ENCODE measurements at regions not wholly inside any gene's neighbourhood (a gene's known extent, or its start where the extent isn't known, plus 50 kb on each side); places are given as distances from the start of the nearest gene placed in this dataset.

GRCh38 chr9:117516676-117517632, 102.1 kb upstream of the ASTN2 start:
- H3K4me3 ChIP-seq (ENCODE audit: low read depth, low read length), result no peak overlapping the region
- no peak for DNase-seq (ENCODE audit: low read depth)
- TF ChIP-seq CTCF (IDR thresholded peaks at IDR 0.05; ENCODE audit: insufficient read depth, low read length), result no peak

DNA sequence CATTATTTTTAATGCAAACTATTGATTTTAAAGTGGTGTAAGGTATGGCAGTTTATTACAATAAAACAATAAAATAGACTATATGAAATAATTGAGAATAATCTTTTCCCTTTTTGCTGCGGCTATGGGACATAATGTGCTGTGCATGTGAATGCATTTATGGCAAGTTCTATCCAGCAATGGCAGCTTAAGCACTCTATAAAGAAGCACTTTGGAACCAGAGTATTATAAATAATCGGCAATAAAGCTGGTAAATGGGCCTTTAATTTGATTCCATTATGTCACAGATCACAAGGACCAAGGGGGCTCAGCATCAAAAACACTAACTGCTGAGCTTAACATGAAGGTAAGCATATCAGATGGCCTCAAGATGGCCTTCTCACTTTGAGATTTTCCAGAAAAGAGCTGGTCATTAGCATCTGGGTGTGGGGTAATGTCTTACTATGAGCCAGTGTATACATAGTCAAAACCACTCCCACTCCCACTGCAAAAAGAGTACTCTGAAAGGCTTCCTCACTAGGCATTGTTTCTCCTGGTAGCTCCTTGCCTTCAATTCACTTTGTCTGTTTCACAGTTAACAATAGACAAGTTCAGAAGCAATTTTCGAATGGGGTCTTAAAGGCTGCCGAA, 97.1 kb upstream of the ASTN2 start:
- H3K4me3 ChIP-seq (ENCODE audit: low read depth, low read length), result no peak overlapping the region
- DNase-seq (ENCODE audit: low read depth), result no peak
- no peak for TF ChIP-seq CTCF (IDR thresholded peaks at IDR 0.05; ENCODE audit: insufficient read depth, low read length)

DNA sequence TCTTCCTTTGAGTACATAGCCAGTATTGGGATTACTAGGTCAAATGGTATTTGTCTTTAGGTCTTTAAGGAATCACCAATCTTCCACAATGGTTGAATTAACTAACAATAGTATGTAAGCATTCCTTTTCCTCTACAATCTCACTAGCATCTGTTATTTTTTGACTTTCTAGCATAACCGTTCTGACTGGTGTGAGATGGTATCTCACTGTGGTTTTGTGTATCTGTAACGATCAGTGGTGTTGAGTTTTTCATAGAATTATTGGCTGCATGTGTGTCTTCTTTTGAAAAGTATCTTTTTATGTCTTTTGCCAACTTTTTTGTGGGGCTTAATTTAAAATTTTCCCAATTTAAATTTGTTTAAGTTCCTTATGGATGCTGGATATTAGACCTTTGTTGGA, 81.5 kb upstream of the ASTN2 start:
- no peak for DNase-seq (ENCODE audit: low read depth)
- no peak for TF ChIP-seq CTCF (IDR thresholded peaks at IDR 0.05; ENCODE audit: insufficient read depth, low read length)
- H3K4me3 ChIP-seq (ENCODE audit: low read depth, low read length), result no peak overlapping the region

DNA sequence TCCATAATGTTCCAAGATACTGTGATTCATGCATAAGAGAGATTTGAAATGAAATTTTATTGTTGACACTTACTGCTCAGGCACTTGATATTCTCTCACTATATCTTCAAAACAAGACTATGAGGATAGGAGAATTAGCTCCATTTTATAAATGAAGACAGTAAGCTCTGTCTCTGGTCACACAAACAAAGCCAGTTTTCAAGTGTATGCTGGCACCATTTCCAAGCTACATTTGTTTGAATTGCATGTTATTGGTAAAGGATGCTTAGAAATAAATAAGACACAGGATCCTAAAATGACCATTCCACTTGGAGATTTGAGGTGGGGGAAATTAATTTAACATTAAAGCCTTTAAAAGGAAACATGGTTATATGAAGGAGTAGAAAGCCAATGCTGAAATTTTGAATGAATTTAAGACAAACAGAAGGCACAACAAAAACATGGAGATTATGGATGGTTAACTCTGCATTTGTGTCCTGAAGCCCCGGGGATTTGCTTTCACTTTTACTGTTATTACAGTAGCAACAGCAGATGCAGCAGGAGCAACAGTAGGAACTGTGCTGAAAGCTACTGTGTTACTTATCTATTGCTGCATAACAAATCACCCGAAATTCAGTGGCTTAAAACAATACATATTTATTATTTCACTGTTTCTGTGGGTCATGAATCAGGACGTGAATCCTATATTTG, 79.7 kb upstream of the ASTN2 start:
- no peak for DNase-seq (ENCODE audit: low read depth)
- no peak for TF ChIP-seq CTCF (IDR thresholded peaks at IDR 0.05; ENCODE audit: insufficient read depth, low read length)
- no peak overlapping the region for H3K4me3 ChIP-seq (ENCODE audit: low read depth, low read length)

- no peak for TF ChIP-seq CTCF (IDR thresholded peaks at IDR 0.05; ENCODE audit: insufficient read depth, low read length)
- no peak for DNase-seq (ENCODE audit: low read depth)
- H3K4me3 ChIP-seq (ENCODE audit: low read depth, low read length), result no peak overlapping the region
Observed at GRCh38 chr9:117492476-117492875, 77.6 kb upstream of the ASTN2 start.

DNA sequence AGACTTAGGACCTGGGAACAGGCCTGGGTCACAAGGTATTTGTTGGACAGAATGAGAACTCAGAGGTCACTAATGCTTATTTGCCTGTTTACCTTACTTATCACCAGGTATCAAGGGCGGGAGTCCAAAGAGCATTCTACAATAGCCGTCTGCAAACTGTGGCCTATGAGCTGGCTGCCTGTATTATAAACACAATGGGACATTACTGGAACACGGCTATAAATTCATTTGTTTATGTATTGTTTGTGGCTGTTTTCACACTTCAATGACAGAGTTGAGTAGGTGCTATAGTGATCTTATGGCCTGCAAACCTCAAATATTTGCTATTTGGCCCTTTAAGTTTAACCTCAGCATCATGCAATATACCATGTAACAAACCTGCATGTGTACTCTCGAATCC, 76.6 kb upstream of the ASTN2 start:
- no peak overlapping the region for H3K4me3 ChIP-seq (ENCODE audit: low read depth, low read length)
- TF ChIP-seq CTCF (IDR thresholded peaks at IDR 0.05; ENCODE audit: insufficient read depth, low read length), result no peak
- DNase-seq (ENCODE audit: low read depth), result no peak
